ENCODE measurements at regions not wholly inside any gene's neighbourhood (a gene's known extent, or its start where the extent isn't known, plus 50 kb on each side); places are given as distances from the start of the nearest gene placed in this dataset.
A peak's percentile ranks its signal among the peaks of the same experiment; 100 is the strongest.

DNA sequence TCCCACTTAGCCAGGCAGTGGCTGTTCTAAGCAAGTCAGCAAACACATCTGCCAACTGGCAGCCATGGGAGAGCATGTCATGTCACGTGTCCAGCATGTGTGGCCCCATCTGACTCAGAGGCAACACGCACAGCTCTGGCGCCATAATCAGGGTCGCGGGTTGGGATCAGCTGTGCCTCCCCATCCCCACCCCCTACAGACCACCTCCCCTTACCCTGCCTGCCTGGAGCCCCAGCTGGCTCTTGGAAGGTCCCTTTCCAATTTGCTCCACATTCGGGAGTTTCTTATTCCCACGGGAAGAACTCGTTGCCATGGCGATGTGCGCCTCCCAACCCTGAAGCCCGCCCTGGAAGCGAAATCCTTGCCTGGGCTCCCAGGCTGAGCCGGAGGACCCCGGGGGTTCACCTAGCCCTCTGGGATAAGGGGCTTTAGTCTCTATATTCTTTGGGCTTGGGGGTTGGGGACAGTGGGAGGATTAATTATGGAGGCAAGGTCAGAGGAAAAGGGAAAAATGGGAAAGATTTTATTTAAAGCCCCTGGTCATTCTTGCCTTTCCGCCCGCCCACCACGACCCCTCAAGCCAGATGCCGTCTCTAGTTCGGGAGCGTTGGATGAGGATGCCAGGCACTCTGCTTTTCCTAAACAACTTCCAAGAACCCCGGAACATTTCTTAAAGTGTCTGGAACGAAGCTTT lies 283.7 kb downstream of the ZEB1 start:
- peaks cover 22% of the 10 kb centered on the region for H3K4me1 ChIP-seq
- peak overlapping the region; percentile 95 for H3K27ac ChIP-seq
- H3K4me3 ChIP-seq = peak overlapping the region; percentile 64
- H3K9me3 ChIP-seq = no peaks in the 10 kb centered on the region
- DNase-seq (ENCODE audit: low spot score in 2 of 2) = peak; percentile 95
- TF ChIP-seq POLR2AphosphoS5 (IDR thresholded peaks at IDR 0.05) (peak; percentile 61 to 85 (median 70)), POLR2A (IDR thresholded peaks at IDR 0.05) (no peak)
- H3K27me3 ChIP-seq = no peaks in the 10 kb centered on the region
- no peaks in the 10 kb centered on the region for H3K36me3 ChIP-seq
- 7% methylated on average over 22 of the region's 22 CpGs for WGBS

- Histone ChIP-seq H3K9me3 (no peaks in the 10 kb centered on the region), H3K4me1 (peaks cover 22% of the 10 kb centered on the region), H3K36me3 (no peaks in the 10 kb centered on the region), H3K4me3 (no peak overlapping the region), H3K27me3 (no peaks in the 10 kb centered on the region), H3K27ac (no peak overlapping the region)
- 93% methylated on average over 3 of the region's 3 CpGs for WGBS
- no peak for DNase-seq (ENCODE audit: low spot score in 2 of 2)
- TF ChIP-seq, protein P1, sequence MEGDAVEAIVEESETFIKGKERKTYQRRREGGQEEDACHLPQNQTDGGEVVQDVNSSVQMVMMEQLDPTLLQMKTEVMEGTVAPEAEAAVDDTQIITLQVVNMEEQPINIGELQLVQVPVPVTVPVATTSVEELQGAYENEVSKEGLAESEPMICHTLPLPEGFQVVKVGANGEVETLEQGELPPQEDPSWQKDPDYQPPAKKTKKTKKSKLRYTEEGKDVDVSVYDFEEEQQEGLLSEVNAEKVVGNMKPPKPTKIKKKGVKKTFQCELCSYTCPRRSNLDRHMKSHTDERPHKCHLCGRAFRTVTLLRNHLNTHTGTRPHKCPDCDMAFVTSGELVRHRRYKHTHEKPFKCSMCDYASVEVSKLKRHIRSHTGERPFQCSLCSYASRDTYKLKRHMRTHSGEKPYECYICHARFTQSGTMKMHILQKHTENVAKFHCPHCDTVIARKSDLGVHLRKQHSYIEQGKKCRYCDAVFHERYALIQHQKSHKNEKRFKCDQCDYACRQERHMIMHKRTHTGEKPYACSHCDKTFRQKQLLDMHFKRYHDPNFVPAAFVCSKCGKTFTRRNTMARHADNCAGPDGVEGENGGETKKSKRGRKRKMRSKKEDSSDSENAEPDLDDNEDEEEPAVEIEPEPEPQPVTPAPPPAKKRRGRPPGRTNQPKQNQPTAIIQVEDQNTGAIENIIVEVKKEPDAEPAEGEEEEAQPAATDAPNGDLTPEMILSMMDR (IDR thresholded peaks at IDR 0.05) = no peak
Observed at GRCh38 chr10:31601136-31601535, 282.1 kb downstream of the ZEB1 start.

DNA sequence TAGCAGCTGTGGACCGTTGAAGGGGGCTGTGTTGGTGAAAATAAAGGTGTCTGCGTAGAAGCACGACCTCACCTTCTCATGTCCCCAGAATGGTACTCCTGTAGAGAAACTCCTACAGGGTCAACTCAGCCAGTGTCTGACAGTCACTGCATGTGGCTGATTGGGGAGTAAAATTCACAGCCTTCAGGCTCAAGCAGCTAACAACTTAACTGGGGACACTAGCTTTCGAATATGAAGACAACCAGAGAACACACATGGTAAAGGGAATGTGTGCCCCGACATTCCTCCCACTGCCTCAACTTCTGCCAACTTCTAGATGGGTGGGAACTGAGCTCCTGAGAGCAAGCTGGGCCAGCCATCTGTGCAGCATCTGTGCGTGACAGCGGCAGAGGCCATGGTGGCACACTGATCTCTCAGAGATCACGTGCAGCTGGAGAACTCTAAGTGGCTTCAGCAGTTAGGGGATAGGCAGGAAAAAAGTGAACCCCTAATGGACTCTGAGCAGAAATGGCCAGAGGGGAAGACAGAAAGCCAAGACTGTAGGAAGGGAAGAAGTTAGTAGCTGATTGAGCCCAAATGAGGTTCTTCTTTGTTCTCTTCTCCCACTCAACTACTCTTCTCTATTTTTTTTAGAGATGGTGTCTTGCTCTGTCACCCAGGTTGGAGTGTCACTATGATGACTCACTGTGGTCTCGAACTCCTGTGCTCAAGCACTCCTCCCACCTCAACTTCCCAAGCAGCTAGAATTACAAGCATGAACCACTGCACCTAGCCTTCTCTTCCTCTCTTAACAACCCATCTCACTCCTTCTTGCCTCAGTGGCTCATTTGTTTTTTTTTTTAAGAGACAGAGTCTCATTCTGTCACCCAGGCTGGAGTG lies 280.8 kb downstream of the ZEB1 start:
- Histone ChIP-seq H3K27me3 (no peaks in the 10 kb centered on the region), H3K36me3 (no peaks in the 10 kb centered on the region), H3K27ac (no peak overlapping the region), H3K4me3 (no peak overlapping the region), H3K4me1 (peaks cover 22% of the 10 kb centered on the region), H3K9me3 (no peaks in the 10 kb centered on the region)
- WGBS = 64% methylated on average over 9 of the region's 9 CpGs
- TF ChIP-seq EP300 (IDR thresholded peaks at IDR 0.05) (no peak), POLR2AphosphoS5 (IDR thresholded peaks at IDR 0.05) (no peak), POLR2A (IDR thresholded peaks at IDR 0.05) (no peak)
- TF ChIP-seq, protein P1 (IDR thresholded peaks at IDR 0.05) = no peak
- no peak for DNase-seq (ENCODE audit: low spot score in 2 of 2)

DNA sequence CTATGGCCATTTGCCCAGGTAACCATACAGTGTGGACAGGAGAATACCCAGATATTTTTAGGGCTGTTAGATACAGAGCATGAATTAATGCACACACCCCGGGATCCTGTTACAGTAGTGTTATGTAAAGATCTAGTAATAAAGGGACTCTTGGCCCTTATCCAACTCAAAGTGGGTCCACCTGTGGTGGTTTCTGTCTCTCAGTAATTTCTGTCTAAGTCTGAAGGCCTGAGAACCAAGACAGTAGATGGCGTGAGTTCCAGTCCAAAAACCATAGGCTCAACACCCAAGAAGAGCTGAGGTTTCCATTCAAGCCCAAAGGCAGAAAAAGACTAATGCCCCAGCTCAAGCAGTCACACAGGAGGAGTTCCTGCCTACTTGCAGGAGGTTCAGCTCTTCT lies 277.7 kb downstream of the ZEB1 start:
- H3K27ac ChIP-seq = no peak overlapping the region
- no peaks in the 10 kb centered on the region for H3K9me3 ChIP-seq
- TF ChIP-seq POLR2A (IDR thresholded peaks at IDR 0.05) (no peak), POLR2AphosphoS5 (IDR thresholded peaks at IDR 0.05) (no peak), EP300 (IDR thresholded peaks at IDR 0.05) (no peak)
- TF ChIP-seq, protein P1 (IDR thresholded peaks at IDR 0.05) = no peak
- no peaks in the 10 kb centered on the region for H3K4me1 ChIP-seq
- no peaks in the 10 kb centered on the region for H3K36me3 ChIP-seq
- DNase-seq (ENCODE audit: low spot score in 2 of 2) = no peak
- H3K27me3 ChIP-seq = no peaks in the 10 kb centered on the region
- 85% methylated on average over 2 of the region's 2 CpGs for WGBS
- no peak overlapping the region for H3K4me3 ChIP-seq

- 76% methylated on average over 3 of the region's 3 CpGs for WGBS
- H3K9me3 ChIP-seq = no peaks in the 10 kb centered on the region
- no peaks in the 10 kb centered on the region for H3K36me3 ChIP-seq
- H3K4me1 ChIP-seq = no peaks in the 10 kb centered on the region
- DNase-seq (ENCODE audit: low spot score in 2 of 2) = no peak
- H3K27ac ChIP-seq = no peak overlapping the region
- H3K4me3 ChIP-seq = no peak overlapping the region
- no peak for TF ChIP-seq POLR2A (IDR thresholded peaks at IDR 0.05)
- TF ChIP-seq, protein P1 (IDR thresholded peaks at IDR 0.05) = no peak
- no peak for TF ChIP-seq POLR2AphosphoS5 (IDR thresholded peaks at IDR 0.05)
- no peak for TF ChIP-seq EP300 (IDR thresholded peaks at IDR 0.05)
- no peaks in the 10 kb centered on the region for H3K27me3 ChIP-seq
Observed at GRCh38 chr10:31595992-31596391, 277.0 kb downstream of the ZEB1 start.
